Stimulated activated naive B cell treated with anti-CD40 and anti-IgM and Interleukin-4, amounts not matched to agents 10 μg/mL and 1 μg/mL and 100 μg/mL, for 72 hours (primary cell): ENCODE measurements at regions not wholly inside any gene's neighbourhood (a gene's known extent, or its start where the extent isn't known, plus 50 kb on each side); places are given as distances from the start of the nearest gene placed in this dataset.
"Not testable (repeated sequence)": the region's sequence is repeated elsewhere in the genome, so short reads cannot be mapped to it uniquely, and the experiment has no call there.

Source experiments
- ATAC-seq, 2 donors: fragments of 150-1000 bp; cut with Tn5 transposase; replicated peaks; 2 replicates each; pipeline ENCODE4 v1.10.0; 2021; ENCODE audit warnings: moderate library complexity in 1 of 2
- DNase-seq: peaks from one replicate; pipeline ENCODE4 v3.0.0; 2021
- H3K27ac Mint-ChIP-seq: one replicate; pipeline ENCODE4 v1.8.0; 2022; ENCODE audit warnings: mild to moderate bottlenecking, mixed read lengths
- H3K27me3 Mint-ChIP-seq, 2 donors: one replicate each; pipeline ENCODE4 v1.8.0; 2022; ENCODE audit warnings: mixed read lengths in 2 of 2
- H3K36me3 Mint-ChIP-seq, 2 donors: one replicate each; pipeline ENCODE4 v1.8.0; 2022; ENCODE audit warnings: mixed read lengths in 2 of 2, mild to moderate bottlenecking in 1 of 2
- H3K4me1 Mint-ChIP-seq, 2 donors: one replicate each; pipeline ENCODE4 v1.8.0; 2022; ENCODE audit warnings: mixed read lengths in 2 of 2, mild to moderate bottlenecking in 1 of 2
- H3K4me3 Mint-ChIP-seq, 2 donors: one replicate each; pipeline ENCODE4 v1.8.0; 2022; ENCODE audit warnings: mild to moderate bottlenecking in 2 of 2, mixed read lengths in 2 of 2, moderate library complexity in 1 of 2
- H3K9me3 Mint-ChIP-seq, 2 donors: one replicate each; pipeline ENCODE4 v1.8.0; 2022; ENCODE audit warnings: mixed read lengths in 2 of 2, mild to moderate bottlenecking in 1 of 2

DNA sequence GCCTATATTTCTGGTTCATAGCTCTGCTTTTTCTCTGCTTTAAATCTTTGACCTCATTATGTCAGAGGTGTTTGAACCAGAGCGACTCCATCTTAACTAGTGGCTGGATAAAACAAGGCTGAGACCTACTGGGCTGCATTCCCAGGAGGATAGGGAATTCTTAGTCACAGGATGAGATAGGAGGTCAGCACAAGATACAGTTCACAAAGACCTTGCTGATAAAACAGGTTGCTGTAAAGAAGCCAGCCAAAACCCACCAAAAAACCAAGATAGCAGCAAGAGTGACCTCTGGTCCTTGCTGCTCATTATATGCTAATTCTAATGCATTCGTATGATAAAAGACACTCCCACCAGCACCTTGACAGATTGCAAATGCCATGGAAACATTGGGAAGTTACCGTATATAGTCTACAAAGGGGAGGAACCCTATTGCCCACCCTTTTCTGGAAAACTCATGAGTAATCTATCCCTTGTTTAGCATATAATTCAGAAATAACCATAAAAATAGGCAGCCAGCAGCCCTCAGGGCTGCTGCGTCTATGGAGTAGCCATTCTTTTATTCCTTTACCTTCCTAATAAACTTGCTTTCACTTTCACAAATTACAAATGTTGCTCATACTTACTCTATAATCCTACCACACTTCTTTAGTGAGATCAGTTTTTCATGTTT is 193.9 kb downstream of the NAF1 start:
- Mint-ChIP-seq H3K27ac (no peak overlapping the region), H3K36me3 (no peaks in the 10 kb centered on the region), H3K9me3 (no peaks in the 10 kb centered on the region), H3K4me3 (no peak overlapping the region), H3K4me1 (no peaks in the 10 kb centered on the region), H3K27me3 (no peaks in the 10 kb centered on the region)
- ATAC-seq (no peak), DNase-seq (no peak)

DNA sequence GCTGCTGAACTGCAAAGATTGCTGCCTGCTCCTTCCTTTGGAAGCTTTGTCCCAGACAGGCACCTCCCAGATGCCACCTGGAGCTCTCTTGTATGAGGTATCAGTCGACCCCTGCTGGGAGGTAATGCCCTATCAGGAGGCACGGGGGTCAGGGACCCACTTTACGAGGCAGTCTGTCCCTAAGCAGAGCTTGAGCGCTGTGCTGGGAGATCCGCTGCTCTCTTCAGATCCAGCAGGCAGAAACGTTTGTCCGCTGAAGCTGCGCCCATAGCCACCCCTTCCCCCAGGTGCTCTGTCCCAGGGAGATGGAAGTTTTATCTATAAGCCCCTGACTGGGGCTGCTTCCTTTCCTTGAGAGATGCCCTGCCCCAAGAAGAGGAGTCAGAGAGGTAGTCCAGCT is 197.5 kb downstream of the NAF1 start:
- no peak overlapping the region for H3K27ac Mint-ChIP-seq
- no peak for DNase-seq

DNA sequence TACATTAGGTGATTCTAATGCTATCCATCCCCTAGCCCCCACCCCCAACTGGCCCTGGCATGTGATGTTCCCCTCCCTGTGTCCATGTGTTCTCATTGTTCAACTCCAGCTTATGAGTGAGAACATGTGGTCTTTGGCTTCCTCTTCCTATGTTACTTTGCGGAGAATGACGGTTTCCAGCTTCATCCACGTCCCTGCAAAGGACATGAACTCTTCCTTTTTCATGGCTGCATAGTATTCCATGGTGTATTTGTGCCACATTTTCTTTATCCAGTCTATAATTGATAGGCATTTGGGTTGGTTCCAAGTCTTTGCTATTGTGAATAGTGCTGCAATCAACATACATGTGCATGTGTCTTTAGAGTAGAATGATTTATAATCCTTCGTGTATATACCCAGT is 200.7 kb downstream of the NAF1 start:
- H3K27ac Mint-ChIP-seq, ATAC-seq, H3K4me1 Mint-ChIP-seq, DNase-seq, H3K27me3 Mint-ChIP-seq, H3K36me3 Mint-ChIP-seq, H3K9me3 Mint-ChIP-seq, H3K4me3 Mint-ChIP-seq: not testable (repeated sequence)

More for the DNA sequence above, 197.5 kb downstream of the NAF1 start:
- ATAC-seq, result no peak
- Mint-ChIP-seq H3K4me3 (no peak overlapping the region), H3K27me3 (peaks cover 0 to 5% of the 10 kb centered on the region in 2 donors), H3K9me3 (peaks cover 5 to 9% of the 10 kb centered on the region in 2 donors), H3K36me3 (no peaks in the 10 kb centered on the region), H3K4me1 (no peaks in the 10 kb centered on the region)

DNA sequence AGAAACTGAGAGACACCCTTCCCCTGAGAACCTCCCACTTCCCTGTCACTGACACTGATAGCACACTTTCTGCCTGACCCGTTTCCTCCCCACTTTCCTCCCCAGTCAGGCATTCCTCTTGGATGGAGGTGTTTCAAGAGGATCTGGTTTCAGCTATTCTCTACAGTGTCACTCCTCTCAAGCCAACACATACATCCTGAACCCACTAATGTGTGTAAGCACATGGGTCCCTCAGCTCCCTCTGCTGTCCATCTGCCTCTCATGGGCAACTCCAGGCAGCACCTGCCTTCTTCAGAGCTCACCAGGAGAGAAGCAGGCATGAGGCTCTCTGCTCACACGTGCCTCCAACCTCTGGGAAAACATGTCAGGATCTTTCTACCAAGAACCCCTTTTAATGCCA is 207.6 kb downstream of the NAF1 start:
- no peak overlapping the region for H3K4me3 Mint-ChIP-seq
- no peaks in the 10 kb centered on the region for H3K36me3 Mint-ChIP-seq
- H3K4me1 Mint-ChIP-seq, result peaks cover 0 to 2% of the 10 kb centered on the region in 2 donors
- ATAC-seq, result peak; percentile 52 to 55
- H3K27me3 Mint-ChIP-seq, result no peaks in the 10 kb centered on the region
- H3K9me3 Mint-ChIP-seq, result no peaks in the 10 kb centered on the region
- H3K27ac Mint-ChIP-seq, result no peak overlapping the region
- no peak for DNase-seq

DNA sequence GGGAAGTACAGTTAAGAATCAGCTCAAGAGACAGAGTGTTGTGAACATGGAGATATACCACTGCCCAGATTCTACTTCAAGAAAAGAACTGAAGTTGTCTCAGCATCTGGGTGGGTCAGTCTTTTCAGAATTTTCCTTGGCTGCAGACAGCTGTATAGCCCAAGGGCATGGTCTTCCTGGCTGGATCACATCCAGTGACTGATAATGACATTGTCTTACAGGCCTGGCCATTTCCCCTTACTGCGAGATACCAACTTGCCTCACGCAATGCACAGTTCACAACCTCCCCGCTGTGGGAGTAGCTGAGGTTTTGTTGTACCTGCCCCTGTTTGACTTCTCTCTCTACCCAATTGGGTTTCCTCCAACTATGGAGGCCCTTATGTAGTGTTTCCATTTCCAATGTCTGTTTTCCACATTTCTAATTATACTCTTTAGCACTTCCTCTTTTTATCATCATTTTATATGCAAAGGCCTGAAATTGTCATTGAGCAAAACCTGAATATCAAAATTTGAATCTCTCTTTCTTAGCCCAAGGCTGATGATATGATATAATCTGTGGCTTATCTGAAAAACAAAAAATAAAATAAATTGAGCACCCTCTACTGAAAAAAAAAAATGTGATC is 209.1 kb downstream of the NAF1 start:
- ATAC-seq, result no peak
- Mint-ChIP-seq H3K36me3 (no peaks in the 10 kb centered on the region), H3K27ac (no peak overlapping the region), H3K9me3 (no peaks in the 10 kb centered on the region), H3K4me3 (no peak overlapping the region), H3K27me3 (no peaks in the 10 kb centered on the region), H3K4me1 (peaks cover 0 to 2% of the 10 kb centered on the region in 2 donors)
- no peak for DNase-seq

DNA sequence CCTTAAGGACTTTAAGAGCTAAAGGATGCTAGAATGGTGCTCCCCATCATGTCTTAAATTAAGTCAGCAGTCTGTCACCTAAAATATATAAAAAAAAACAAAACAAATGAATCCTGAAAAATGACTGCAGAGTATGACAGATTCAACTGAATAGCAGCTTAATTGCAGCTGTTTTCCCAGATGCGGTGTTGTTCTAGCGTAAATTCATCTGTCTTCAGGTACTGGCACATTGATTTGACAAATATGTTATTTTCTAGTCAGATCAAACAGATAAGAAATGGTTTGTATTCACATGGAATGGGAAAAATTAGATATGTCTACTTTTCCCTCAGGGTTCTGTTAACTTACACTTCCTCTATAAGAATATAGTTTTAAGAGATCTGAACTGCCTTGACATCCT is 211.7 kb downstream of the NAF1 start:
- no peaks in the 10 kb centered on the region for H3K9me3 Mint-ChIP-seq
- no peaks in the 10 kb centered on the region for H3K36me3 Mint-ChIP-seq
- no peak overlapping the region for H3K27ac Mint-ChIP-seq
- DNase-seq (no peak), ATAC-seq (no peak)
- no peak overlapping the region for H3K4me3 Mint-ChIP-seq
- H3K27me3 Mint-ChIP-seq, result no peaks in the 10 kb centered on the region
- peaks cover 0 to 2% of the 10 kb centered on the region in 2 donors for H3K4me1 Mint-ChIP-seq

DNA sequence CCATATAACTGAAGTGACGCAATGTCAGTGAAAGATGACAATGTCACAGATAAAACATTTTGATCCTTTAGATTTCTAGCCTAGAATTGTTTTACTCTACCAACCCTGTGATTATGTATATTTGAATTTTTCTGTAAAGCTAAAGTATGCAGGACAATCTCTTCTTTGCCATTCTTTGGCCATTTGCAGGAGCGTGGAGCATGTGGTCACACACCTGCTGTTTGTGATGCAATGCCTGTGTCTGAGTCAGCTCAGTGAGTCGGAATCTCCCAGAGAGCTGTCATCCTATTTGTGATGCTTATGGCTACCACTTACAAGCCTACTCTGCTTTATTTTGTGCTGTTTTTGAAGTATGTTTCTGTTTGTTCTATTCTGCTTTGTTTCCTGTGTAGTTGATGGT is 214.5 kb downstream of the NAF1 start:
- no peaks in the 10 kb centered on the region for H3K4me1 Mint-ChIP-seq
- DNase-seq, result no peak
- H3K27me3 Mint-ChIP-seq, result no peaks in the 10 kb centered on the region
- H3K27ac Mint-ChIP-seq, result no peak overlapping the region
- no peak overlapping the region for H3K4me3 Mint-ChIP-seq
- no peaks in the 10 kb centered on the region for H3K36me3 Mint-ChIP-seq
- ATAC-seq, result no peak
- no peaks in the 10 kb centered on the region for H3K9me3 Mint-ChIP-seq

DNA sequence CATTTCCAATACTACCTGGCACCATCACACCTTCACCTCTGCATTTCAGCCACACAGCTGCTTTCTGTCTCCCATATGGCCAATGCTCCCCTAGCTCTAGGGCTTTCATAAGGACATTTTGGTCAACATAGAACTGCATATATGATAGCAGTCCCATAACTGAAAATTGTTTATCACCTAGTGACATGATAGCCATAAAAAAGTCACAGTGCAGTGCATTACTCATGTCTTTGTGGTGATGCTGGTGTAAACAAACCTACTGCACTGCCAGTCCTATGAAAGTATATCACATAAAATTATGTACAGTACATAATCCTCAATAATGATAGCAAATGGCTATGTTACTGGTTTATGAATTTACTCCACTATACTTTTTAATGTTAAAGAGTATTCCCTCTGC is 221.0 kb downstream of the NAF1 start:
- DNase-seq (no peak), ATAC-seq (no peak)
- H3K4me3 Mint-ChIP-seq, result no peak overlapping the region
- H3K27ac Mint-ChIP-seq, result no peak overlapping the region
- H3K27me3 Mint-ChIP-seq, result peaks cover 0 to 4% of the 10 kb centered on the region in 2 donors
- H3K36me3 Mint-ChIP-seq, result no peaks in the 10 kb centered on the region
- H3K9me3 Mint-ChIP-seq, result no peaks in the 10 kb centered on the region
- no peaks in the 10 kb centered on the region for H3K4me1 Mint-ChIP-seq

DNA sequence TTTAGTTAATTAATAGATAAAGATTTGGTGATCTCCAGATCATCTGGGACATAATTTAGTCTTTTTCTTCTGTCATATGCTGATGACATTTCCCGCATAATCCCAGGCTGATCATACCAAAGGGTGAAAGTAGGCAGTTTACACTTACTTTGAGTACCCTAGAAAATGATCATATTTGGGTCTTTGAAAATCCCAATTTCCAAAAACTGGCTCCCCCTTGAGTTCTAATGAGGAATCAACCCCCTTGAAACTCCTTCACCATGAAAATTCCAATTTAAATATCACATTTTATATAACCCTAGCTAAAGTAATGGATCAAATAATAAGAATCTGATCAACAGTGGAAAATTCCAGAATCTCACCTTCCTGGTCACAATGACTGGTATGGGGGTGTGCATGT is 223.4 kb downstream of the NAF1 start:
- H3K4me3 Mint-ChIP-seq, result no peak overlapping the region
- no peaks in the 10 kb centered on the region for H3K9me3 Mint-ChIP-seq
- H3K27me3 Mint-ChIP-seq, result peaks cover 0 to 4% of the 10 kb centered on the region in 2 donors
- no peaks in the 10 kb centered on the region for H3K36me3 Mint-ChIP-seq
- DNase-seq (no peak), ATAC-seq (no peak)
- no peaks in the 10 kb centered on the region for H3K4me1 Mint-ChIP-seq
- no peak overlapping the region for H3K27ac Mint-ChIP-seq

DNA sequence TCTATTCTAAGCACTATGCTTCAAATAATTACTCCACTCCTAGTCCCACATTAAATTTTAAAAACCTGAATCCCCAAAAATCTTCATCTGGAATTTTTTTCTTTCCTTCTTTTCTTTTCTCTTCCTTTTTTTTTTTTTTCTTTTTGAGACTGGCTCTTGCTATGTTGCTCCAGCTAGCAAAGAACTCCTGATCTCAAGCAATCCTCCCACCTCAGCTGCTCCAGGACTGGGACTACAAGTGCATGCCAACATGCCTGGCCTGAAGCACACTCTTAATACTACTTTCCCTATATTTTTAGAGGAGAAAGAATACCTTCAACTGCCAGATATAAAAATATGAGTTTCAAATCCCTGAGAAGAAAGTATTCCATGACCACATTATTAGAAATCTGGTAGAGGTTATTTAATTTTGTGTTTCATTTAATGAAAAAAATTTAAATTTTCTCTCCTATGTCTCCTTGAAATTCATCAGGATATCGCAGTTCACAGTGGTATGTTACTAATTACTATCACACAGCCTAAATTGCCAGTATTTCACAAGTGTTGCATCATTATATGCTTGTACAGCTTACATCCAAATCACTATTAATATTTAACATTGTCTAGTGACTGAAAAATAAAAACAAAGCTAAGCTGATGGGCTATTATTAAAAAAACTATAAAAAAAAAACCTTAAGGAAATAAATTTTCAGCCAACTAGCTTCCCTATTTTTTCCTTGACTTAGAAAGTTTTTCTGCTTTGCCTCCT is 227.8 kb downstream of the NAF1 start:
- H3K4me3 Mint-ChIP-seq, result no peak overlapping the region
- ATAC-seq, result no peak
- no peaks in the 10 kb centered on the region for H3K27me3 Mint-ChIP-seq
- H3K4me1 Mint-ChIP-seq, result no peaks in the 10 kb centered on the region
- DNase-seq, result no peak
- no peaks in the 10 kb centered on the region for H3K36me3 Mint-ChIP-seq
- no peak overlapping the region for H3K27ac Mint-ChIP-seq
- H3K9me3 Mint-ChIP-seq, result no peaks in the 10 kb centered on the region

DNA sequence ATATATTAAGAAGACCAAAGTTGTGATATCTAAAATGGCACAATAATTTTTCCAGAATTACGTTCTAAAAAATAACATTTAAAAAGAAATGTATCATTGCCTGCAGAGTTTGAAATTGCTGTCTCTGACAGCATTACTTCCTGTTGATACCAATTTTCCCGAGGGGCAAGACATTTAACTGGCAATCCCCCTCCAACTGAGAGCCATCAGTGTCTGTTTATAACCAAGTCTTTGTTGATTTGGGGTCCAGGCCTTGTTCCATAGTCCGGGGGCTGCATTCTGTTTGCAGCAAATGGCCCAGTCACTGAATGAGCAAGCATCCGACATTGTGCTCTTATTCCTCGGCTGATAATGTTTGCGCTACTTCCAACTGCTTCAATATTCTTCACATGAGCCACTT is 231.5 kb downstream of the NAF1 start:
- Mint-ChIP-seq H3K36me3 (no peaks in the 10 kb centered on the region), H3K4me1 (no peaks in the 10 kb centered on the region), H3K27me3 (no peaks in the 10 kb centered on the region), H3K9me3 (no peaks in the 10 kb centered on the region), H3K27ac (no peak overlapping the region), H3K4me3 (no peak overlapping the region)
- DNase-seq, result no peak
- ATAC-seq, result no peak

DNA sequence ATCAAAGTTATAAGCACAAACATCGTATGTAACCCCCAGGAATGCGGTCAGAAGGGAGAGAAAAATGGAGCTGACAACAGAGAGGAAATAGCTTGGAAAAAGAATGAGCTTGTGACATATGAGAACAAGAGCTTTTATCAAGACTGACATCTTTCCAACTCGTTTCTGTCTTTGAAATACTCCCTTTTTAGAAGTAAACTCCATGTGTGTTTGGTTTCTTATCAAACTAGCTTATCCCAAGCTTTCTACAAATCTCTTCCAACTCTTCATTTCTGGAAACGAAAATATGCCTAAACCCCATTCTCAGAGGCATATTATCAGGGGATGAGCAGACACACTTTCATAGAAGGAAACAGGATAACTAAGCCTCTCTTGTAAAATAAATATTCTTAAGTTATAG is 235.4 kb downstream of the NAF1 start:
- DNase-seq, result no peak
- no peaks in the 10 kb centered on the region for H3K36me3 Mint-ChIP-seq
- H3K9me3 Mint-ChIP-seq, result peaks cover 0 to 1% of the 10 kb centered on the region in 2 donors
- H3K4me1 Mint-ChIP-seq, result no peaks in the 10 kb centered on the region
- no peak for ATAC-seq
- no peak overlapping the region for H3K4me3 Mint-ChIP-seq
- H3K27me3 Mint-ChIP-seq, result no peaks in the 10 kb centered on the region
- no peak overlapping the region for H3K27ac Mint-ChIP-seq

DNA sequence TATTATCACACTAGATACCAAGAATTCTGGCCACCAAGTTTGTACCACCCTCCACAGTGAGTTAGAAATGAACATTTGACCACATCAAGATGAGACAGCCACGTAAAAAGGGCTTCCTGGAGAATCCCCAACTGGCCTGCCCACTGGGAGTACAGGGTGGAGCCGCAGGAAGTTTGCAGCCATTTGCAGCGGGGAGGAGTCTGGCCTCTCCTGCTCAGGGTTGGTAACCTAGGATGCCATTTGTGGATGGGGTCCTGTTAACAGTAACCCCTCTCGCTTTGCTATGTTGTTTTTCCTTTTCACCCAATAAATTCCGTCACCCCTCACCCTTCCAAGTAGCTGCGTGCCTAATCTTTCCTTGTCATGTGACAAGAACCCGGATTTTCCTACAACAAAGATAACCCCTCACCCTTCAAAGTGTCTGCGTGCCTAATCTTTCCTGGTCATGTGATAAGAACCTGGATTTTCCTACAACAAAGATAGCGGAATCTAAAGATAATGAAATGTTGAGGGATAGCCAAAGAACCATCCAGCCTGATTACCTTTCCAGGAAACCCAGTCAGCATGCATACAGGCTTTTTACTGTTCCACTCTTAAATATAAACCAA is 245.4 kb downstream of the NAF1 start:
- H3K27me3 Mint-ChIP-seq, result no peaks in the 10 kb centered on the region
- H3K36me3 Mint-ChIP-seq, result no peaks in the 10 kb centered on the region
- peaks cover 4 to 7% of the 10 kb centered on the region in 2 donors for H3K9me3 Mint-ChIP-seq
- DNase-seq, result no peak
- H3K27ac Mint-ChIP-seq, result no peak overlapping the region
- H3K4me1 Mint-ChIP-seq, result no peaks in the 10 kb centered on the region
- no peak overlapping the region for H3K4me3 Mint-ChIP-seq
- no peak for ATAC-seq

DNA sequence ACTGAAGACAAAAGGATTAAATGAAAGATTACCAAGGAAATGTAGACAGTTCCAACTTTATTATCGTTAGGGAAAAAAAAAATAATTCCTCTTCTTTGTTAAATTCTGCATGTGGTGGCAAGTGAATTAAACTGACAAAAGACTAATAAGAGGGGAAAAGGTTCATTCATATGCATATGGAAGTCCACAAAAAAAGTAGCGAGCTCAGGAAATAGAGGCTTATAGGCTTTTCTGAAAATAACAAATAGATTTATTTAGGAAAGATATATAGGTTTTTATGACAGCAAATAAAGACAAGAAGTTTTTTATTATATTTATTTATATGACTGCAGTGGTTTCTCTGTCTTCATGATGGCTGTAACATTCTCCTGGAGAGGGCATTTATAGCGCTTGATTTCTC is 246.0 kb downstream of the NAF1 start:
- Mint-ChIP-seq H3K27me3 (no peaks in the 10 kb centered on the region), H3K4me1 (no peaks in the 10 kb centered on the region), H3K27ac (no peak overlapping the region), H3K4me3 (no peak overlapping the region), H3K9me3 (peaks cover 4 to 7% of the 10 kb centered on the region in 2 donors), H3K36me3 (no peaks in the 10 kb centered on the region)
- DNase-seq (no peak), ATAC-seq (no peak)

DNA sequence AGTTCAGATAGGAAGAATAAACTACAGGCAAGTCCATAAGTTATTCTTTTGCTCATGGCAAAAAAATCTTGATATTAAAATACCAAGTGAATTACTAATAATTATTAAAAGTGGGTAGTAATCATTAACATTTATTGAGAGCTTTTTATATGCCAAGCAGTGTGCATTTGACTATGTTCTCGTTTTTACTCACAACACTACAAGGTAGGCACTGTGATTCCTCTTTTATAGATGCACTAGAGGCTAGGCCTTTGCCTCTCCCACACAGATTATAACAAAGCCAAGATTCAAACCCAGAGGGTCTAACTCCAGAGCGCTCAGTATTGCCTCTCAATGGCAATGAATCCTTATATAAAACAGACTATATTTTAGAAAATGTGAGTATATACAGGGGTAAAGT is 254.2 kb downstream of the NAF1 start:
- Mint-ChIP-seq H3K9me3 (peaks cover 4 to 10% of the 10 kb centered on the region in 2 donors), H3K4me1 (no peaks in the 10 kb centered on the region), H3K4me3 (no peak overlapping the region), H3K27ac (no peak overlapping the region), H3K27me3 (peaks cover 0 to 3% of the 10 kb centered on the region in 2 donors), H3K36me3 (no peaks in the 10 kb centered on the region)
- DNase-seq (no peak), ATAC-seq (no peak)
